HepG2 (cell line): ENCODE measurements at regions not wholly inside any gene's neighbourhood (a gene's known extent, or its start where the extent isn't known, plus 50 kb on each side); places are given as distances from the start of the nearest gene placed in this dataset.
"Not testable (repeated sequence)": the region's sequence is repeated elsewhere in the genome, so short reads cannot be mapped to it uniquely, and the experiment has no call there.

Experiments
- CTCF ChIP-seq: sonication (generic); formaldehyde crosslinking; IDR thresholded peaks from 2 replicates; pipeline ENCODE4 v1.5.0; 2020; ENCODE audit warnings: mild to moderate bottlenecking, missing genetic modification reagents, moderate library complexity
- HNF4A ChIP-seq: sonication (generic); formaldehyde crosslinking; IDR thresholded peaks from 2 replicates; pipeline ENCODE4 v1.4.0; 2020; ENCODE audit warnings: missing genetic modification reagents
- POLR2A ChIP-seq, 2 experiments: IDR thresholded peaks; 2 replicates each; pipeline ENCODE4 v1.6.1; 2011; ENCODE audit warnings: low read depth in 2 of 2, low read length in 2 of 2, mild to moderate bottlenecking in 1 of 2, moderate library complexity in 1 of 2; ENCODE audit not compliant: insufficient read depth in 1 of 2
- ZFY ChIP-seq: sonication (generic); formaldehyde crosslinking; IDR thresholded peaks from 2 replicates; pipeline ENCODE4 v1.4.0; 2020; ENCODE audit warnings: missing genetic modification reagents

- not testable (repeated sequence) for TF ChIP-seq CTCF; HNF4A; POLR2A (IDR thresholded peaks at IDR 0.05; ENCODE audit: insufficient read depth in 1 of 2, low read depth in 2 of 2, low read length in 2 of 2); ZFY (CRISPR knock-in tag)
These were observed 484.7 kb downstream of the GOLGA6L6 start for GRCh38 chr15:20056871-20057270.
